ENCODE measurements at regions not wholly inside any gene's neighbourhood (a gene's known extent, or its start where the extent isn't known, plus 50 kb on each side); places are given as distances from the start of the nearest gene placed in this dataset.

- TF ChIP-seq ZHX1 (CRISPR knock-in tag; IDR thresholded peaks at IDR 0.05; ENCODE audit: low read depth) = no peak
- no peak for TF ChIP-seq RFXANK (CRISPR knock-in tag; IDR thresholded peaks at IDR 0.05)
- no peak for TF ChIP-seq DBP (CRISPR knock-in tag; IDR thresholded peaks at IDR 0.05; ENCODE audit: not compliant biosample characterization)
- TF ChIP-seq LRRFIP1 (CRISPR knock-in tag; conservative IDR thresholded peaks at IDR 0.05) = no peak
- no peak for TF ChIP-seq MYPOP (CRISPR knock-in tag; IDR thresholded peaks at IDR 0.05)
- no peak for TF ChIP-seq ZNF441 (CRISPR knock-in tag; IDR thresholded peaks at IDR 0.05; ENCODE audit: borderline replicate concordance)
- TF ChIP-seq PHF8 (CRISPR knock-in tag; IDR thresholded peaks at IDR 0.05) = no peak
- TF ChIP-seq ZNF615 (CRISPR knock-in tag; IDR thresholded peaks at IDR 0.05; ENCODE audit: borderline replicate concordance) = no peak
- TF ChIP-seq ZNF75D (CRISPR knock-in tag; IDR thresholded peaks at IDR 0.05; ENCODE audit: borderline replicate concordance) = no peak
- no peak for TF ChIP-seq HDAC1 (CRISPR knock-in tag; IDR thresholded peaks at IDR 0.05)
- no peak for TF ChIP-seq TAF1 (CRISPR knock-in tag; IDR thresholded peaks at IDR 0.05)
- no peak for TF ChIP-seq HOXA9 (CRISPR knock-in tag; IDR thresholded peaks at IDR 0.05; ENCODE audit: borderline replicate concordance)
These were observed 62.0 kb upstream of the STARD4 start (continued) for GRCh38 chr5:111574311-111574710.
